ENCODE measurements at regions not wholly inside any gene's neighbourhood (a gene's known extent, or its start where the extent isn't known, plus 50 kb on each side); places are given as distances from the start of the nearest gene placed in this dataset.
"Not testable (repeated sequence)": the region's sequence is repeated elsewhere in the genome, so short reads cannot be mapped to it uniquely, and the experiment has no call there.

- DNase-seq, result no peak
These were observed 154.5 kb downstream of the CRPPA start for GRCh38 chr7:16266877-16267276.

- DNase-seq, result not testable (repeated sequence)
These were observed 154.9 kb downstream of the CRPPA start for GRCh38 chr7:16266470-16266869.

GRCh38 chr7:16265863-16266458 lies 155.4 kb downstream of the CRPPA start:
- DNase-seq, result no peak

- DNase-seq, result no peak
These were observed 156.2 kb downstream of the CRPPA start for GRCh38 chr7:16264823-16265804.

GRCh38 chr7:16264036-16264819 lies 157.1 kb downstream of the CRPPA start:
- DNase-seq, result peak; percentile 4 to 14

GRCh38 chr7:16263377-16263776 lies 158.0 kb downstream of the CRPPA start:
- DNase-seq, result not testable (repeated sequence)

- no peak for DNase-seq
These were observed 159.7 kb downstream of the CRPPA start for GRCh38 chr7:16261654-16262053.

- no peak for DNase-seq
These were observed 160.2 kb downstream of the CRPPA start for GRCh38 chr7:16261100-16261499.

- no peak for DNase-seq
These were observed 161.1 kb downstream of the CRPPA start for GRCh38 chr7:16260236-16260728.

GRCh38 chr7:16256419-16256818 lies 164.9 kb downstream of the CRPPA start:
- not testable (repeated sequence) for DNase-seq

GRCh38 chr7:16255952-16256351 lies 165.4 kb downstream of the CRPPA start:
- not testable (repeated sequence) for DNase-seq

GRCh38 chr7:16250655-16251054 lies 170.7 kb downstream of the CRPPA start:
- DNase-seq, result not testable (repeated sequence)

- DNase-seq, result not testable (repeated sequence)
These were observed 172.1 kb downstream of the CRPPA start for GRCh38 chr7:16249204-16249603.

- DNase-seq, result not testable (repeated sequence)
These were observed 172.8 kb downstream of the CRPPA start for GRCh38 chr7:16248556-16248955.

GRCh38 chr7:16244469-16244868 lies 176.9 kb downstream of the CRPPA start:
- no peak for DNase-seq

GRCh38 chr7:16242920-16243319 lies 178.4 kb downstream of the CRPPA start:
- no peak for DNase-seq

GRCh38 chr7:16241017-16241416 lies 180.3 kb downstream of the CRPPA start:
- DNase-seq, result no peak

- DNase-seq, result no peak
These were observed 185.0 kb downstream of the CRPPA start for GRCh38 chr7:16236381-16236780.

- DNase-seq, result no peak
These were observed 185.9 kb downstream of the CRPPA start for GRCh38 chr7:16235147-16236114.

GRCh38 chr7:16234493-16235146 lies 186.7 kb downstream of the CRPPA start:
- DNase-seq, result peak in 1 of 2 donors; percentile 4

Data from right lung (tissue), 2 donors.